Stomach (tissue), 8 donors: ENCODE measurements at regions not wholly inside any gene's neighbourhood (a gene's known extent, or its start where the extent isn't known, plus 50 kb on each side); places are given as distances from the start of the nearest gene placed in this dataset.

ENCODE experiments used
- DNase-seq, 2 donors: peaks; one replicate each; pipeline versions ENCODE4 v3.0.0 to v3.0.0-alpha.2; 2013 to 2019
- H3K27ac ChIP-seq, 5 donors: fragments of 200-600 bp in 4 of 5; sonication (generic) in 4 of 5; one replicate each; pipeline ENCODE4 v1.5.1; 2013 to 2019; ENCODE audit warnings: mild to moderate bottlenecking in 1 of 5, moderate library complexity in 1 of 5
- H3K27me3 ChIP-seq, 3 donors: fragments of 200-600 bp; sonication (generic); one replicate each; pipeline ENCODE4 v1.5.1; 2017 to 2019; ENCODE audit warnings: mixed run types in 1 of 3
- H3K36me3 ChIP-seq, 4 donors: fragments of 200-600 bp; sonication (generic); 1 replicate in 3 of 4; 2 replicates in 1 of 4; pipeline ENCODE4 v1.5.1; 2016 to 2019
- H3K4me1 ChIP-seq, 4 donors: fragments of 200-600 bp; sonication (generic); one replicate each; pipeline ENCODE4 v1.5.1; 2016 to 2019
- H3K4me3 ChIP-seq, 4 donors: fragments of 200-600 bp; sonication (generic) in 3 of 4; one replicate each; pipeline ENCODE4 v1.5.1; 2016 to 2019; ENCODE audit warnings: mild to moderate bottlenecking in 1 of 4
- H3K9me3 ChIP-seq, 4 donors: fragments of 200-600 bp; sonication (generic); one replicate each; pipeline ENCODE4 v1.5.1; 2016 to 2019
- EP300 ChIP-seq: sonication (generic); formaldehyde crosslinking; IDR thresholded peaks from one replicate; pipeline ENCODE4 v1.6.1; 2017; ENCODE audit warnings: antibody characterized with exemption
- POLR2A ChIP-seq, 4 donors: fragments of 450-650 bp; IDR thresholded peaks; one replicate each; pipeline ENCODE4 v1.6.1; 2016; ENCODE audit warnings: antibody characterized with exemption in 4 of 4, control low read depth in 2 of 4, mild to moderate bottlenecking in 1 of 4, moderate library complexity in 1 of 4
- POLR2AphosphoS5 ChIP-seq, 3 donors: sonication (generic); formaldehyde crosslinking; IDR thresholded peaks; one replicate each; pipeline ENCODE4 v1.6.1; 2016; ENCODE audit warnings: antibody characterized with exemption in 3 of 3
- WGBS, 5 donors: extraction: QIAGEN DNeasy Blood & Tissue Kit in 3 of 5; methylation state at CpG; one replicate each; pipeline versions ENCODE4 v1.1.5 to v1.1.7; 2013 to 2018; 5-methylcytosine and 5-hydroxymethylcytosine counted together
- intact Hi-C: fragments of 100-400 bp; cut with DNase I; formaldehyde crosslinking; loops from one replicate; pipeline ENCODE4 v1.15.1; 2023; ENCODE audit warnings: low total_unique reads
- TF ChIP-seq, protein P1 (sequence below), 7 experiments: fragments of 450-650 bp in 4 of 7; fragments of 200-600 bp in 3 of 7; sonication (generic) in 3 of 7; IDR thresholded peaks; one replicate each; pipeline ENCODE4 v1.5.1; 2016 to 2019; ENCODE audit warnings: antibody characterized with exemption in 7 of 7, control low read depth in 2 of 7, mild to moderate bottlenecking in 1 of 7
- donor health status: healthy with polysubstance abuse.
- donor health status: Bipolar disorder and iron deficiency.
- donor health status: healthy.

DNA sequence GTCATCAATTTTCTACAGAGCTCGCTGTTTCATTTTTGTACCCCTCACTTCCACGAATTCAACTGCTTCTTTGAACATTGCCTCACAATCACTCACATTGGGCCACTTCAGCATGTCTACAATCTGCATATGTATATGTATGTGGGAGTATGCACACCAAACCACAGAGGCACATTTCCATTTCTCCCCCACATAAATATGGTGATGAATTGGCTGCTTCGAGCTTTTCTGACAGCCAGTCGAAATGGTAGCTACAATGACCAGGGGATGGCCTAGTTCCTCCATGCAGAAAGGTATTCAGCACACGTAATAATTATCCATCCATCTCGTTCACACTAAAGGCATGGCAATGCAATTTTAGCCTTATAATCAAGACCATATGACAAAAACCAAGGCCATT, 229.6 kb upstream of the ESRRG start:
- intact Hi-C loops: no loop called here

DNA sequence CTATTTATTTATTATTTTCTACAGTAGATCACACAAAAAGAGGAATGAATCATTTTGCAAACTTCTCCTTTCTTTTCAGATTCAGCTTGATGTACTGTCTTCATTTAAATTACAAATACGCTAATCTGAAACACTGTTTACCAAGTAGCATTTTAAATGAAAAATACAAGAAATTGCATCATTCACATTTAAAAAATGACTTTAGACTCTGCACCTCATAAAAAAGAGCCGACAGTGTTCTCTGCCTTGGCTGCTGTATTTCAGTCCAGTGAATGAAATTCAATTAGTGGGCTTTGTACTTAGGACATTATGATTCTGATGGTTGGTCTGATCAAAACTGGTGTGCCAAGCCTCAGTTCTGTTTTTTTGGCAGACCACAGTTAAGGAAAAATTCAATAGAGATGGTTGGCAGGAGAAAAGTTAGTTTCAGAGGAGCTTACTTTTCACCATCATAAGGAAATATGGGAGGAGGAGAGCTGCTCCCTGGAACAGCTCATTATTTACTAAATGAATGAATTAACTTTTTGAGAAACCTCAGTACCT, 222.4 kb upstream of the ESRRG start:
- no peaks in the 10 kb centered on the region for H3K27me3 ChIP-seq
- no peaks in the 10 kb centered on the region for H3K4me1 ChIP-seq
- TF ChIP-seq, protein P1, sequence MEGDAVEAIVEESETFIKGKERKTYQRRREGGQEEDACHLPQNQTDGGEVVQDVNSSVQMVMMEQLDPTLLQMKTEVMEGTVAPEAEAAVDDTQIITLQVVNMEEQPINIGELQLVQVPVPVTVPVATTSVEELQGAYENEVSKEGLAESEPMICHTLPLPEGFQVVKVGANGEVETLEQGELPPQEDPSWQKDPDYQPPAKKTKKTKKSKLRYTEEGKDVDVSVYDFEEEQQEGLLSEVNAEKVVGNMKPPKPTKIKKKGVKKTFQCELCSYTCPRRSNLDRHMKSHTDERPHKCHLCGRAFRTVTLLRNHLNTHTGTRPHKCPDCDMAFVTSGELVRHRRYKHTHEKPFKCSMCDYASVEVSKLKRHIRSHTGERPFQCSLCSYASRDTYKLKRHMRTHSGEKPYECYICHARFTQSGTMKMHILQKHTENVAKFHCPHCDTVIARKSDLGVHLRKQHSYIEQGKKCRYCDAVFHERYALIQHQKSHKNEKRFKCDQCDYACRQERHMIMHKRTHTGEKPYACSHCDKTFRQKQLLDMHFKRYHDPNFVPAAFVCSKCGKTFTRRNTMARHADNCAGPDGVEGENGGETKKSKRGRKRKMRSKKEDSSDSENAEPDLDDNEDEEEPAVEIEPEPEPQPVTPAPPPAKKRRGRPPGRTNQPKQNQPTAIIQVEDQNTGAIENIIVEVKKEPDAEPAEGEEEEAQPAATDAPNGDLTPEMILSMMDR (IDR thresholded peaks at IDR 0.05): no peak
- TF ChIP-seq EP300: no peak
- no peak for TF ChIP-seq POLR2A (IDR thresholded peaks at IDR 0.05)
- TF ChIP-seq POLR2AphosphoS5 (IDR thresholded peaks at IDR 0.05): no peak
- no peak overlapping the region for H3K27ac ChIP-seq
- WGBS, 5 donors: 80 to 92% (median 90%) methylated on average over 2 of the region's 2 CpGs
- no peak overlapping the region for H3K4me3 ChIP-seq
- DNase-seq: no peak
- intact Hi-C loops: no loop called here
- no peaks in the 10 kb centered on the region for H3K36me3 ChIP-seq
- no peaks in the 10 kb centered on the region for H3K9me3 ChIP-seq

More for the DNA sequence above, 229.6 kb upstream of the ESRRG start:
- no peaks in the 10 kb centered on the region for H3K36me3 ChIP-seq
- no peaks in the 10 kb centered on the region for H3K27me3 ChIP-seq
- TF ChIP-seq POLR2A (IDR thresholded peaks at IDR 0.05) (no peak), POLR2AphosphoS5 (IDR thresholded peaks at IDR 0.05) (no peak), EP300 (no peak)
- TF ChIP-seq, protein P1 (IDR thresholded peaks at IDR 0.05): no peak
- H3K4me1 ChIP-seq: no peaks in the 10 kb centered on the region
- H3K9me3 ChIP-seq: no peaks in the 10 kb centered on the region
- no peak overlapping the region for H3K27ac ChIP-seq
- no peak for DNase-seq
- WGBS, 5 donors: 81 to 92% (median 90%) methylated on average over 6 of the region's 6 CpGs
- H3K4me3 ChIP-seq: no peak overlapping the region

DNA sequence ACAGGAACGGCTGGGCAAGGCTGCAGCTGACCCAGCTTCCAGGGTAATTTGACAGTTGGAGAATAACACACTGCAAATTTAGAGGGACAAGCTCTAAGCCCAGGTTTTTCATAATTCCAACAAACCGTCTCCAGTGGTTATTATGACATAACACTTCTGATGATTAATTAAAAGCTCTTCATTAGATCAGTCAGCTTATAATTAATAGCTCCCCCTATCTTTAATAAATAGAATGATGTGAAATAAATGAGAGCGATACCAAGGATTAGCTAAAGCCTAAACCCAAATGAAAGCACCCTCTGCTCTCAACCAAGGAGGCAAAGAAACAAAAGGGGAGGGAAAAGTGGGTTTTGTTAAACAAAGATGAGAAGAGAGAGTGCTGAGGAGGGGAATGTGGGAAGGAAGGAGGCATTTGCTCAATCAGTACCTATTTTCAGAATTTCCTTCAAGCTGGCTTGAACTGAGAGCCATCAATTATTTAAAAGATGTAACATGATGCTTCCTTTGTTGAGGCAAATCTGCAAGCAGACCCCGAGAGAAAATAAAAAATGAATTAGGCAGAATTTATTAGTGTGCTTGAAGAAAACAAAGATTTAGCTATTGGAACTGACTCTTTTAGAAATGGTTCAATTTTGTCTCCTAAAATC, 221.8 kb upstream of the ESRRG start:
- WGBS, 5 donors: 71 to 83% (median 75%) methylated on average over 4 of the region's 4 CpGs

DNA sequence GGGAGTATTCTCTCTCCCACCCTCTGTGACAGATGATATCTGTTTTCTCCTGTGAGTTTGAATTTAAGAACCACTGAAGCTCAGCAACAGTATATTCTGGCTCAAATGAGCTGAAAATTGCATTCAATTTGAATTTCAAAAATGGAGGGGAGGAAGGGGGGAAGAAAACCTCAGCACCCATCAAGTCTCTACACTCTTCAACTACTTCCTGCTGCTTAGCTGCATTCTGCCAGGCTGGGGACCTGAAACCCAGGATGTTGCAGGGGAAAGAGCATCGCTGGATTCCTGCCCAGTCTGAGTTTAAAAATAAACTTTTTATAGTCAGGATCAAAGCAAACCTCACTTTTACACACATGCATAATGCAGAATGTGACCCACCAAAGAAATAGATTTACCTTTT, 214.3 kb upstream of the ESRRG start:
- H3K36me3 ChIP-seq: no peaks in the 10 kb centered on the region
- DNase-seq: peak in 1 of 2 donors; percentile 16
- H3K27me3 ChIP-seq: no peaks in the 10 kb centered on the region
- intact Hi-C loops: no loop called here
- 46 to 80% (median 69%) methylated on average over 1 of the region's 1 CpG for WGBS, 5 donors
- no peak overlapping the region for H3K27ac ChIP-seq
- no peak overlapping the region for H3K4me3 ChIP-seq
- H3K9me3 ChIP-seq: no peaks in the 10 kb centered on the region
- H3K4me1 ChIP-seq: no peaks in the 10 kb centered on the region
- no peak for TF ChIP-seq POLR2AphosphoS5 (IDR thresholded peaks at IDR 0.05)
- TF ChIP-seq, protein P1 (IDR thresholded peaks at IDR 0.05): no peak
- TF ChIP-seq EP300: no peak
- TF ChIP-seq POLR2A (IDR thresholded peaks at IDR 0.05): no peak

More for the DNA sequence above, 221.8 kb upstream of the ESRRG start:
- Histone ChIP-seq H3K36me3 (no peaks in the 10 kb centered on the region), H3K27me3 (no peaks in the 10 kb centered on the region), H3K4me1 (no peaks in the 10 kb centered on the region), H3K9me3 (no peaks in the 10 kb centered on the region), H3K27ac (no peak overlapping the region), H3K4me3 (no peak overlapping the region)
- intact Hi-C loops: no loop called here
- no peak for DNase-seq
- no peak for TF ChIP-seq POLR2AphosphoS5 (IDR thresholded peaks at IDR 0.05)
- TF ChIP-seq, protein P1 (IDR thresholded peaks at IDR 0.05): no peak
